ENCODE measurements at regions not wholly inside any gene's neighbourhood (a gene's known extent, or its start where the extent isn't known, plus 50 kb on each side); places are given as distances from the start of the nearest gene placed in this dataset.

- Histone ChIP-seq H3K4me1 (ENCODE audit: control insufficient read depth, insufficient read depth, low read length) (peaks cover 8% of the 10 kb centered on the region), H3K4me3 (ENCODE audit: low read length) (no peak overlapping the region), H3K9me3 (ENCODE audit: control insufficient read depth, insufficient read depth, low read length) (no peaks in the 10 kb centered on the region), H3K27ac (ENCODE audit: low read length) (no peak overlapping the region), H3K27me3 (ENCODE audit: control insufficient read depth, insufficient read depth, low read length) (no peaks in the 10 kb centered on the region), H3K36me3 (ENCODE audit: control insufficient read depth, insufficient read depth, low read length) (no peaks in the 10 kb centered on the region)
- no peak overlapping the region for H3K4me3 Mint-ChIP-seq
- no peaks in the 10 kb centered on the region for H3K36me3 Mint-ChIP-seq
- TF ChIP-seq CTCF (IDR thresholded peaks at IDR 0.05): no peak
- WGBS (ENCODE audit: insufficient coverage): 70% methylated on average over 12 of the region's 12 CpGs
- no peak for DNase-seq
- H3K9me3 Mint-ChIP-seq: no peaks in the 10 kb centered on the region
- ATAC-seq: no peak
- peaks cover 0 to 2% of the 10 kb centered on the region in 2 donors for H3K27me3 Mint-ChIP-seq (ENCODE audit: low read depth in 2 of 2)
- no peak overlapping the region for H3K27ac Mint-ChIP-seq
- peaks cover 7% of the 10 kb centered on the region in 2 donors for H3K4me1 Mint-ChIP-seq
- intact Hi-C loops (cut with micrococcal nuclease): no loop called here
Observed at GRCh38 chr14:76941946-76942805, 86.3 kb downstream of the IRF2BPL start.

GRCh38 chr14:76941544-76941943, 87.0 kb downstream of the IRF2BPL start:
- Mint-ChIP-seq H3K27me3 (ENCODE audit: low read depth in 2 of 2) (peaks cover 0 to 2% of the 10 kb centered on the region in 2 donors), H3K27ac (no peak overlapping the region), H3K9me3 (no peaks in the 10 kb centered on the region), H3K4me1 (peaks cover under 1 to 1% of the 10 kb centered on the region in 2 donors), H3K36me3 (no peaks in the 10 kb centered on the region), H3K4me3 (no peak overlapping the region)
- Histone ChIP-seq H3K27ac (ENCODE audit: low read length) (no peak overlapping the region), H3K4me1 (ENCODE audit: control insufficient read depth, insufficient read depth, low read length) (peaks cover 2% of the 10 kb centered on the region), H3K36me3 (ENCODE audit: control insufficient read depth, insufficient read depth, low read length) (no peaks in the 10 kb centered on the region), H3K4me3 (ENCODE audit: low read length) (no peak overlapping the region), H3K9me3 (ENCODE audit: control insufficient read depth, insufficient read depth, low read length) (no peaks in the 10 kb centered on the region), H3K27me3 (ENCODE audit: control insufficient read depth, insufficient read depth, low read length) (no peaks in the 10 kb centered on the region)
- ATAC-seq (no peak), DNase-seq (no peak)
- WGBS (ENCODE audit: insufficient coverage): 93% methylated on average over 7 of the region's 7 CpGs
- intact Hi-C loops (cut with micrococcal nuclease): no loop called here
- TF ChIP-seq CTCF (IDR thresholded peaks at IDR 0.05): no peak

- ATAC-seq (no peak), DNase-seq (no peak)
- no peaks in the 10 kb centered on the region for H3K9me3 Mint-ChIP-seq
- no peaks in the 10 kb centered on the region for H3K36me3 Mint-ChIP-seq
- Histone ChIP-seq H3K4me3 (ENCODE audit: low read length) (no peak overlapping the region), H3K27me3 (ENCODE audit: control insufficient read depth, insufficient read depth, low read length) (no peaks in the 10 kb centered on the region), H3K27ac (ENCODE audit: low read length) (no peak overlapping the region), H3K4me1 (ENCODE audit: control insufficient read depth, insufficient read depth, low read length) (no peaks in the 10 kb centered on the region), H3K9me3 (ENCODE audit: control insufficient read depth, insufficient read depth, low read length) (no peaks in the 10 kb centered on the region), H3K36me3 (ENCODE audit: control insufficient read depth, insufficient read depth, low read length) (no peaks in the 10 kb centered on the region)
- 98% methylated on average over 8 of the region's 8 CpGs for WGBS (ENCODE audit: insufficient coverage)
- H3K4me1 Mint-ChIP-seq: no peaks in the 10 kb centered on the region
- intact Hi-C loops (cut with micrococcal nuclease): no loop called here
- TF ChIP-seq CTCF (IDR thresholded peaks at IDR 0.05): no peak
- H3K27me3 Mint-ChIP-seq (ENCODE audit: low read depth in 2 of 2): peaks cover 0 to 2% of the 10 kb centered on the region in 2 donors
- H3K4me3 Mint-ChIP-seq: no peak overlapping the region
- H3K27ac Mint-ChIP-seq: no peak overlapping the region
Observed at GRCh38 chr14:76940021-76940760, 88.3 kb downstream of the IRF2BPL start.
